ENCODE measurements at regions not wholly inside any gene's neighbourhood (a gene's known extent, or its start where the extent isn't known, plus 50 kb on each side); places are given as distances from the start of the nearest gene placed in this dataset.

DNA sequence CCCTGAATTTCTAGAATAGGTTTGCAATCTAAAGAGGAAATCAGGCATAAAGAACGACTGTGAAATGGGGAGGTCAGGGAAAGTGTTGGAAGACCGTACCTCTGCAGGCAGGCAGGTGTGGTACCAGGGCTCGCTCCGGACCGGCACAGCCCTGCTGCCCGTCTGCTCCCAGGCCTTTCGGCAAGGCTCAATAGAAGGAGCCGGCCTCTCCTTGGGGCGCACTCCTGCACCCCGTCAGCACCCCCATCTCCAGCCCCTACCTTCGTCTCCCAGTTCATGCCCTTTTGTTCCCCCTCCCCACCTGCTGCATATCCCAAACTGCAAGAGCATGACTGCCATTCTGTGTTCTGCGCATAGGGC is 139.8 kb upstream of the SOX1 start:
- DNase-seq: no peak

DNA sequence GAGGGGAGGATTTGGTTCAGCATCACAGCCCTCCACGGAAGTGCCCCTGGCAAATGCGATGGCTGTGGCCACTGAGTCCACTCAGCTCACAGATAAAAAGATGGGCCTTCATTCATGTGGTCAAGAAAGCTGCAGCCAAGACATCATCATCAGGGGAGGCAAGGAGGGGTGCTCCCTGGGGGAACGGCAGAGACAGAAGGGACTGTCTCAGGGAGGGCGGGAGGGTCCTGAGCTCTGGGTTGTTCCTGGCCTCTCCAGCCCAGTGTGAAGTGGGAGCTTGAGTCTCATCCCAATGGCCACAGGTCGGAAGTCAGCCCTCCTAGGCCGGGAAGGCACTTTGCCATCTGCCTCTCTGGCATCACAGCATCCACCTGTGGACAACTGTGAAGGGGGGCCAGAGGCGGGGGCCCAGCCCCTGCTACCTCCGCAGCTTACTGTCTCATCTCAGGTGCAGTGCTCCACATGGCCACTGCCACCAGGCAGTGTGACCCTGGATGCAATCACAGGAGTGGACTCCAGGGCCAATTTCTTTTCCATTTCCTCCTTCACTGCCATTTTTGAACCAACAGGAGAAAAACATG is 137.8 kb upstream of the SOX1 start:
- no peak for DNase-seq

GRCh38 chr13:111936267-111936925 is 130.6 kb upstream of the SOX1 start:
- no peak for DNase-seq

DNA sequence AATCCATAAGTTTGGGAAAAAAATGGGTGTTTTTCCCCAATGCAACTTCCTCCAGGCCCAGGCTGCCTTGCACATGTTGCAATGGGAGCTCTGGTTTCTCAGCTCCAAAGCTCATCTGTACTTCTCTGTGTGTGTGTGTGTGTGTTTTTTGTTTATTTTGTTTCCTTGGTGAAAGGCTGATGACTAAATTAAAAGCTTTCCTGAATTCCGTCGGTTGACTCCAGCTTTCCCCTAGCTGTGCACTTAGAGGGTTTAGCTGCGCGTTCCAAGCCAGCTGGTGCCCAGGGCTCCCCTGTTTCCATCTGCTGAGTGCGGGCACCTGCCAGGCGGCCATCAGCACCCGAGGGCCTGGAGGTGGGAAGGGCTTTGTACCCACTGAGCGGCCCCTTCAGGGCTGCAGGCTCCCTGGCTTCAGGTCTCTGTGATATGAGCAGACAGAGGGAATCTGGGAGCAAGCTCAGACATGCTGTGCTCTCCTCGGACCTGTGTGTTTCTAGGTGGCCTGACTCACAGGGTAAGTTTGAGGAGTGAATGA is 129.1 kb upstream of the SOX1 start:
- no peak for DNase-seq

DNA sequence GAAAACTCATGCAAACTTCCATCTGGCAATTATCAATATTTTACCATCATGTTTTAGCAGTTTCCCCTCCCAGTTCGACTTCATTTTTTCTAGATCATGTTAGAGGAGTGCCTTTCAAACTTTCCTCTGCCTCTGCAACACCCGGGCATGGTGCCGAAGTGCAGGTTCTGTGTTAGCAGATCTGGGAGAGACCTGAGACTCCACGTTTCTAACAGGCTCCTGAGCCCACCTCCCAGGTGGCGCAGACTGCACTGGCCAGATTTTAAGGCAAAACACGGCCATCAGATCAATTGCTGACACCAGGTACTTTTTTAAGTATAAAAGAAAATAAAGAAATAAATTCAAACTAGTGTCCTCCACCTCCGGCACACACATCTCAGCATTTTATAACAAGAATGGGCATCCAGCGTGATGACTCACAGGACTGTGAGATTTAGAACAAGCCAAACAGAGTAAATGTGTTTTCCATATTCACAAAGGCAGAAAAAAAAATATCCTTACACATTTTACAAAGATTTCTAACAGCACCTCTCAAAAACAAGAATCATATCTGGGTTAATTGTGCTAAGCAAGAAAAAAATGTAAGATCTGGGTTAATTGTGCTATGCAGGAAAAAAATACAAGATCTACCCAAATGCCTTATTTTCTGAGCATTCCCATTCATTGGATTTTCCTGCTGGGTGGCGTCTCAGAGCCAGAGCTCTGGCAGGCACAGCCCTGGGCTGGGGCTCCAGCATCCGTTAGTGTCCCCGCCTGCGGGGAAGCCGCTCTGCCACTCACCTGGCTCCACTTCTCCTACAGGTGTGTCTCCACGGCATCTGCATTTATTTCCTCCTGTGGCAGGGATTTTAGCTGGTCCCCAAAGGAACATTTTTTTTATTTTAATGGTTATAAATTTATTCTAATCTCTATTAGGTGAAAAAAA is 127.9 kb upstream of the SOX1 start:
- DNase-seq: no peak

DNA sequence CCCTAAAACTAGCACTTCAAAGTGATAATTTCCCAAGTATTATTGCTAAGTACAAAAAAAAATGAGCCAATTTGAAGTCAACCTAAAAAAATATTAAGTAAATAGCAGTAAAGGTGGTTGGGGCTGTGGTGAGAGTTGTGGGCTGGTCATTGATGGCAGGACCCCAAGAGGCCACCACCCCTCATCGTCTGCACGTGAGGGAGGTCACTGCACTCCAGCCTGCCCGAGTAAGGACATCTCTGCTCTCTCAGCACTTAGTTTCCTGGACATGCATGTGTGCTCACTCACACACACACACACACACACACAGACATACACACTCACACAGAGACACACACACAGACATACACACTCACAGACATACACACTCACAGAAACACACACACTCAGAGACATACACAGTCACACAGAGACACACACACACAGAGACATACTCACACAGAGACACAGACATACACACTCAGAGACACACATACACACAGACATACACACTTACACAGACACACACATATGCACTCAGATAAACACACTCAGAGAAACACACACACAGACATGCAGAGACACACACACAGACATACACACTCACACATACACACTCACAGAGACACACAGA is 127.2 kb upstream of the SOX1 start:
- DNase-seq: no peak

DNA sequence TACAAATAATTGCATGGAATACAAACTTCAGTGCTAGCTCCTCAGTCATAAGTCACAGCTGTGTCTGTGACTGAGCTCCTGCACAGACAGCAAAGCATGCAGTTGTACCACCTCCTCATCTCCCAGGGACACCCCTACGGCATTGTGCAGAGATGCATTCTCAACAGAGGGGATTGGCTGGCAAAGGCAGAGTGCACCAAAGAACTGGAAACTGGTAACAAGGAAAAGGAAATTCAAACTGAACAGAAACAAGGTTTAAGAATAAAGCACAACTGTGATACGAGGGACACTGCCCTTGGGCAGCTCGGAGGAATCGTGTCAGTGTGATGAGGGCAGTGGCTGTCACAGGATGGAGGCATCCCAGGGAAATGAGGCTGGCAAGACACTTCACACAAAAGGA is 126.1 kb upstream of the SOX1 start:
- DNase-seq: no peak

- DNase-seq: no peak
These were observed 125.0 kb upstream of the SOX1 start for GRCh38 chr13:111941845-111942447.

GRCh38 chr13:111943229-111943795 is 123.6 kb upstream of the SOX1 start:
- DNase-seq: no peak

DNA sequence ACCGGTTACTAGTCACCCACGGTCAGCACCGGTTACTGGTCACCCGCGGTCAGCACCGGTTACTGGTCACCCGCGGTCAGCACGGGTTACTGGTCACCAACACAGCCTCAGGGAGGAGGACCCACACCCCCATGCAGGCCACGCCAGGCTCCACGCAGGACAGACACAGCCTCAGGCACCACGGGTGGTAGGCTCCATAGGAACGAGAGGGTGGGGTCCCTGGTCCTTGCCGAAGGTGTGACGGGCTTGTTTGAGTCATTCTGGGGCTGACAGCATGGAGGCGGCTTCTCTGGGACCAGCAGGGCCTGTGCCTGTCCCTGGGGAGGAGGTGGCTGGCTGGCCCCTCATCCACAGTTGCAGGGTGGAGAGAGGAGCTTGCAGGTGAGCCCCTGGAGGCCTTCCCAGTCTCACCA is 122.8 kb upstream of the SOX1 start:
- DNase-seq: no peak

- no peak for DNase-seq
These were observed 121.9 kb upstream of the SOX1 start for GRCh38 chr13:111945086-111945485.

GRCh38 chr13:111946214-111946613 is 120.7 kb upstream of the SOX1 start:
- DNase-seq: no peak

- DNase-seq: no peak
These were observed 119.7 kb upstream of the SOX1 start for GRCh38 chr13:111947026-111947810.

GRCh38 chr13:111947876-111948275 is 119.1 kb upstream of the SOX1 start:
- DNase-seq: no peak

DNA sequence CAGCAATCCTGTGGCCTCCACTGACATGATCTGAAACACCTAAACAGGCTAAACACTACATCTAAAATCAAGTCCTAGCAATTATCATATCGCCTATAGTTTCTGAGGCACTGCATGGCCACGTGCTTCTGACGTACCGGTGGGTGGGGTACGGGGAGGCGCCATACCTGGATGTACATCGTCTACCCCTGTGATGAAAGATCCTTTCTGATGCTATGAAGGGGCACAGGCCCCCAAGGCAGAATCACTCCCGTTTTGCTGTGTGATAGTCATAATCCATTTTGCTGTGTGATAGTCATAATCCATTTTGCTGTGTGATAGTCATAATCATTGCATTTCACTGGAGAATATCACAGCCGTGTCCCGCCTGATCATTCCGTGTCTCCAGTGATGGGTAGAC is 118.7 kb upstream of the SOX1 start:
- no peak for DNase-seq

DNA sequence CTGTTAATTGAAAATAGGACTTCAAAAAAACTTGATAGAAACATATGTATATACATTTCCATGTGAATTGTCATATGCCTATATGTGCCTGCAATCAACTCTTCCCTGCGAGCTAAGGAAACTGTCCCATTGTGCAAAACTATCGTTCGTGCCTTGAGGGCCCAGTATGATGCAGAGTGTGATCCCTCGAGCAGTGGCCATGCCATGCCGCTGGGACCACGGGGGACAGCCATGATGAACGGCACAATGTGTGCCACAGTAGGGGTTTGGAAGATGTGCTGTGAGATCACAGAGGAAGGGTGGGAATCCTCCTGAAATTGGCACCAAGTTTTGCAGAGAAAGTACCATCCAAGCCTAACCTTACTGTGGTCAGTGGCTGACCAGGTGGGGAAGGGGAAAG is 118.1 kb upstream of the SOX1 start:
- no peak for DNase-seq

DNA sequence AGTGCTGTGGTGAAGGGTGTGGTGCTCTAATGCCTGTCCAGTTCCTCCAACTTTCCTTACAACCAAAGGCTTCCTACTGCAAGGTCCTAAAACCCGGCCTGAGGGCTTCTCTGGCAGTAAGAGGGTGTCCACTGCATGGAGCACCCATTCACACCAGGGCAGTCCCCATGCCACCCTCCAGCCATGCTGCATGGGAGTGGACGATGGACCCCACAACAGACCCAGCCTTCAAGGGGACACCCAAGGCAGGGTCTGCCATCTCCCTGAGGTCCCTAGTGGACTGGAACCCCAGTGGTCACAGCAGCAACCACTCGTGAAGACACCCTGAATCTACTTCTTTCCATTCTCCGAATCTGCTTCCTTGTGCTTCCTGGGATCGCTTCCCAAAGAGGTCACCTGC is 117.6 kb upstream of the SOX1 start:
- DNase-seq: no peak

GRCh38 chr13:111950697-111951096 is 116.3 kb upstream of the SOX1 start:
- DNase-seq: no peak

DNA sequence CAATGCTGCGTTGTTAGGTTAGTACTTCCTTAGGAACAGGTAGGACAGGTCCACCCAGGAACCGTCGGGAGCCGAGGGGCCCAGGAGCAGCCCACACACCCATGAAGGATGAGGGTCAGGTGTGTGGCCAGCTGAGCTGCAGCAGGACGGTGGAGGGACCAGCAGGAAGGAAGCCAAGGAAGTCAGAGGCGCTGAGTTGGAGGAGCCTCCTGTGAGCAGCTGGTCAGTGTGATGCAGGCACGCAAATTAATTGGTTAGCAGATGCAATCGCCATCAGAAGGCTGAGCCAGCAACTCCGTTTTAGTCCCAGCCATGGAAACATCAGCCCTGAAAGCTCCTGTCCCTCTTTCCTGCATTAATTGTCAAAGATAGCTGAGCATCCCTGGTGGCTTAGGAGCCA is 114.9 kb upstream of the SOX1 start:
- DNase-seq: no peak

DNA sequence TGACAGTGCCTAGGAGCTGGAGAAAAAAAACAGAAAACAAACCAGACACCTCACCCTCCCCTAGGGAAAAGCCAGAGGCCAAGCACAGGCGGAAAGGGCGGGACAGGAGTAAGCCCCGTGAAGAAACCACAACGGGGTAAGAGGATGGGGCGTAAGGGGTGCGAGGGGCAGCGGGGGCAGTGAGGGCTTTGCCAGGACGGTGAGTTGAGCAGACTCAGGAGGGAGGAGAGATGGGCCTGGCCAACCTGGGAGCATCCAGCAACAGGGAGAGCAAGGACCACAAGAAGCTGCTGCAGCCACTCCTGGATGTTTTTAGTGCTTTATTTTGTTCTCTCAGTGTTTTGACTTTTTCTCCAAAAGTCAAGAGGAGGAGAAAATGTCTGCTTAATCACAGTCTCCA is 114.1 kb upstream of the SOX1 start:
- no peak for DNase-seq

- DNase-seq: no peak
These were observed 113.3 kb upstream of the SOX1 start for GRCh38 chr13:111953546-111954178.
